ENCODE measurements at regions not wholly inside any gene's neighbourhood (a gene's known extent, or its start where the extent isn't known, plus 50 kb on each side); places are given as distances from the start of the nearest gene placed in this dataset.

DNA sequence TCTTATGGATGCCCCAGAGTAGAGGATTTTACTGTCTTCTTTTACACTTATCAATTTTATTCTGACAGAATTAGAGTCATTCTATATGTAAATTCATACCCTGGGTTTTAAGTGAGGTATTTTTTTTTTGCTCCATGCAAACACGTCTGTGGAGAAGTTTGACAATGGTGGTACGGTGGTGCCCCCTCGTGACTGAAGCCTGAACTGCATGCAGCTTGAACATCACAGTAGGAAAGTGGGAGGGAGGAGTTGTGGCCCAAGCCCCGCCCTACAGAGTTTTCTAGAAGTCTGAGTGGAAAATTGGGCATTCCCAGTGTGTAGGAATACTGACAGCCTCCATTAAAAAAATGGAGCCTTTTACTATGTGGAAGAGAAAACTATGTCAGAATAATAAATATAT, 73.3 kb upstream of the RAB40AL start:
- H3K9me3 Mint-ChIP-seq = peaks cover 11% of the 10 kb centered on the region
- no peak overlapping the region for H3K4me3 Mint-ChIP-seq
- TF ChIP-seq, protein P1, sequence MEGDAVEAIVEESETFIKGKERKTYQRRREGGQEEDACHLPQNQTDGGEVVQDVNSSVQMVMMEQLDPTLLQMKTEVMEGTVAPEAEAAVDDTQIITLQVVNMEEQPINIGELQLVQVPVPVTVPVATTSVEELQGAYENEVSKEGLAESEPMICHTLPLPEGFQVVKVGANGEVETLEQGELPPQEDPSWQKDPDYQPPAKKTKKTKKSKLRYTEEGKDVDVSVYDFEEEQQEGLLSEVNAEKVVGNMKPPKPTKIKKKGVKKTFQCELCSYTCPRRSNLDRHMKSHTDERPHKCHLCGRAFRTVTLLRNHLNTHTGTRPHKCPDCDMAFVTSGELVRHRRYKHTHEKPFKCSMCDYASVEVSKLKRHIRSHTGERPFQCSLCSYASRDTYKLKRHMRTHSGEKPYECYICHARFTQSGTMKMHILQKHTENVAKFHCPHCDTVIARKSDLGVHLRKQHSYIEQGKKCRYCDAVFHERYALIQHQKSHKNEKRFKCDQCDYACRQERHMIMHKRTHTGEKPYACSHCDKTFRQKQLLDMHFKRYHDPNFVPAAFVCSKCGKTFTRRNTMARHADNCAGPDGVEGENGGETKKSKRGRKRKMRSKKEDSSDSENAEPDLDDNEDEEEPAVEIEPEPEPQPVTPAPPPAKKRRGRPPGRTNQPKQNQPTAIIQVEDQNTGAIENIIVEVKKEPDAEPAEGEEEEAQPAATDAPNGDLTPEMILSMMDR (IDR thresholded peaks at IDR 0.05) = peak; percentile 76
- peaks cover 35% of the 10 kb centered on the region for H3K36me3 Mint-ChIP-seq (ENCODE audit: low read depth)
- H3K27me3 Mint-ChIP-seq (ENCODE audit: low read depth, poor library complexity) = no peaks in the 10 kb centered on the region
- DNase-seq = peak; percentile 86
- H3K27ac Mint-ChIP-seq = no peak overlapping the region
- no peaks in the 10 kb centered on the region for H3K4me1 Mint-ChIP-seq

DNA sequence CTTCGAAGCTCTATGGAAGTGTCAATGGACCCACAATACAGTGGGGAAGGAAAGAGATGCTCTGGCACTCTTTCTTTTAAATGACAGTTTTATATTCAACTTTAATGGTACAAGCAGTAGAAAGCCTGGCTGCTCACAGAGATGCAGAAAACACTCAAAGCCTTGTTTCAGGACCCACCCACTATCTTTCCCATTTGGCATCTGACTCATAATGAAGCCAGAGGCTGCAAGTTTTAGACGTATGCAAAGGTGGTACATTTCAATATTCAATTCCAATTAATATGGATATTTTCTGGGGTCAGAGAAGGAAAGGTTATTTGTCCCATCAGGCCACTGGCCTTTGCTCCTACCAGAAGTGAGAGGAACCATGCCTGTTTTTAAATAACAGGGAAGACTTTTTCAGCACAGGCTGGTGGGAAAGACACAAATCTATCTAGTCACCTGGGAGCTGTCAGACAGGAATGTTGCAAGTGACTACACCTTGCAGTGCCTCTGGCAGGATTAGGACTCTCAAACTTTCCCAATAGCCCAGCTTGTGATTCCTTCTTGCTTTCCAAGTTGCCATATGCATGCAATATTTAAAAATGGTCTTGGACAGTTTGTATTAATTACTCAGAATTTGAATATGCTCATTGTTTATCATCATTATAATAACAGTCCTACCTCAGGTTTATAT, 70.0 kb upstream of the RAB40AL start:
- Mint-ChIP-seq H3K27me3 (ENCODE audit: low read depth, poor library complexity) (no peaks in the 10 kb centered on the region), H3K27ac (no peak overlapping the region), H3K9me3 (peaks cover 15% of the 10 kb centered on the region), H3K4me3 (no peak overlapping the region), H3K4me1 (no peaks in the 10 kb centered on the region), H3K36me3 (ENCODE audit: low read depth) (peaks cover 37% of the 10 kb centered on the region)
- no peak for DNase-seq
- TF ChIP-seq, protein P1 (IDR thresholded peaks at IDR 0.05) = no peak

DNA sequence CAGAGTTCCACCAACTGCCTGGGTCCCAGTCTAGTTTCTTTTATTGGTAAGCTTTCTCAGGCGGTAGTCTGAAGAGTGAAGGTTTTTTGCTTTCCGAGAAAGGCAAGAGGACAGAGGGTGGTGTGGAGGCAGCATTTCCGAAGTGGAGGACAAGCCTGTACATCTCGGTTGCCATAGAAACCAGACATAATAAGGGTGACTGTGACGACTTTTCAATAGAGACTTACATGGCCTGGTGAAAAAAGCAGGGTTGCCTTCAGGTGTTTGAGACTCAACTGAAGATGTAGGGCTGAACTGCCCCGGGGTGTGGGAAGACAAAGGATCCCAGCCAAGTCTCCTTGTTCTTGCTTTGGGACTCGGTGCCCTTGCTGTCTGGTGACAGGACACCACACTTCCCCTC, 53.6 kb upstream of the RAB40AL start:
- DNase-seq = no peak
- Mint-ChIP-seq H3K27ac (no peak overlapping the region), H3K9me3 (peaks cover 26% of the 10 kb centered on the region), H3K27me3 (ENCODE audit: low read depth, poor library complexity) (no peaks in the 10 kb centered on the region), H3K4me1 (no peaks in the 10 kb centered on the region), H3K36me3 (ENCODE audit: low read depth) (peaks cover 37% of the 10 kb centered on the region), H3K4me3 (no peak overlapping the region)
- TF ChIP-seq, protein P1 (IDR thresholded peaks at IDR 0.05) = no peak
